HEK293 (cell line): ENCODE measurements at regions not wholly inside any gene's neighbourhood (a gene's known extent, or its start where the extent isn't known, plus 50 kb on each side); places are given as distances from the start of the nearest gene placed in this dataset.

Source experiments
- CTCF ChIA-PET: fragments of 350-600 bp; formaldehyde crosslinking; extraction: SDS; loops from one replicate; lab custom pipeline; 2021; ENCODE audit warnings: antibody characterized with exemption; lab: Yijun Ruan, JAX
- POLR2A ChIA-PET: fragments of 300-600 bp; formaldehyde crosslinking; extraction: SDS; loops from one replicate; lab custom pipeline; 2020; ENCODE audit warnings: antibody characterized with exemption, inconsistent platforms; lab: Yijun Ruan, JAX
- H3K27ac ChIP-seq: fragments of 200-500 bp; sonication (Bioruptor generic); 2 replicates; pipeline ENCODE4 v1.5.1; 2014; ENCODE audit warnings: low read depth, low read length, control low read depth, inconsistent platforms; ENCODE audit errors: extremely low read depth
- H3K36me3 ChIP-seq, 2 experiments: fragments of 200-500 bp in 1 of 2; sonication (Bioruptor generic) in 1 of 2; 1 replicate in 1 of 2; 2 replicates in 1 of 2; pipeline ENCODE4 v1.5.1; 2014 to 2017; ENCODE audit warnings: inconsistent platforms in 2 of 2, low read length in 2 of 2; ENCODE audit not compliant: control insufficient read depth in 2 of 2, insufficient read depth in 1 of 2
- H3K4me1 ChIP-seq: fragments of 200-500 bp; sonication (Bioruptor generic); 2 replicates; pipeline ENCODE4 v1.5.1; 2014; ENCODE audit warnings: mild to moderate bottlenecking, low read length, inconsistent platforms; ENCODE audit not compliant: control insufficient read depth, insufficient read depth
- H3K4me3 ChIP-seq: 2 replicates; pipeline ENCODE4 v1.5.1; 2011; ENCODE audit warnings: low read depth, mild to moderate bottlenecking, control low read depth, low read length, moderate library complexity
- H3K9me3 ChIP-seq: fragments of 200-500 bp; sonication (Bioruptor generic); 2 replicates; pipeline ENCODE4 v1.5.1; 2014; ENCODE audit warnings: low read depth, low read length, inconsistent platforms; ENCODE audit not compliant: control insufficient read depth, insufficient read depth
- GLI4 ChIP-seq: fragments of 450-650 bp; formaldehyde crosslinking; IDR thresholded peaks from 2 replicates; pipeline ENCODE4 v1.5.1; 2016; ENCODE audit warnings: missing biosample characterization, missing genetic modification characterization
- HOXA7 ChIP-seq: sonication (generic); formaldehyde crosslinking; IDR thresholded peaks from 2 replicates; pipeline ENCODE4 v1.8.1; 2022; ENCODE audit warnings: missing genetic modification reagents, borderline replicate concordance
- KLF8 ChIP-seq: fragments of 450-650 bp; formaldehyde crosslinking; IDR thresholded peaks from 2 replicates; pipeline ENCODE4 v1.5.1; 2016; ENCODE audit warnings: missing biosample characterization, missing genetic modification characterization
- PRDM1 ChIP-seq: fragments of 450-650 bp; formaldehyde crosslinking; IDR thresholded peaks from 2 replicates; pipeline ENCODE4; 2016; ENCODE audit warnings: missing biosample characterization, missing genetic modification characterization
- ZBTB20 ChIP-seq: fragments of 450-650 bp; formaldehyde crosslinking; IDR thresholded peaks from 2 replicates; pipeline ENCODE4 v1.5.1; 2016; ENCODE audit warnings: missing biosample characterization, missing genetic modification characterization
- ZNF16 ChIP-seq: fragments of 450-650 bp; formaldehyde crosslinking; IDR thresholded peaks from 2 replicates; pipeline ENCODE4 v1.5.1; 2016; ENCODE audit warnings: low read depth, missing biosample characterization, missing genetic modification characterization
- ZNF394 ChIP-seq: fragments of 450-650 bp; formaldehyde crosslinking; IDR thresholded peaks from 2 replicates; pipeline ENCODE4 v1.5.1; 2016; ENCODE audit warnings: missing biosample characterization, missing genetic modification characterization, mild to moderate bottlenecking, moderate library complexity, borderline replicate concordance
- ZNF433 ChIP-seq: fragments of 450-650 bp; formaldehyde crosslinking; IDR thresholded peaks from 2 replicates; pipeline ENCODE4 v1.5.1; 2016; ENCODE audit warnings: missing biosample characterization, missing genetic modification characterization, low read depth
- ZNF747 ChIP-seq: fragments of 450-650 bp; formaldehyde crosslinking; IDR thresholded peaks from 2 replicates; pipeline ENCODE4 v1.5.1; 2016; ENCODE audit warnings: missing biosample characterization, missing genetic modification characterization
- ZNF776 ChIP-seq: fragments of 450-650 bp; formaldehyde crosslinking; IDR thresholded peaks from 2 replicates; pipeline ENCODE4 v1.5.0; 2017; ENCODE audit warnings: missing biosample characterization, missing genetic modification characterization, borderline replicate concordance
- TF ChIP-seq, protein P1 (sequence below): fragments of 450-650 bp; formaldehyde crosslinking; IDR thresholded peaks from 2 replicates; pipeline ENCODE4 v1.5.1; 2016; ENCODE audit warnings: missing biosample characterization, missing genetic modification characterization, borderline replicate concordance
- TF ChIP-seq, protein P2 (sequence below): fragments of 450-650 bp; formaldehyde crosslinking; IDR thresholded peaks from 2 replicates; pipeline ENCODE4 v1.5.1; 2016; ENCODE audit warnings: missing biosample characterization, missing genetic modification characterization
- TF ChIP-seq, protein P3 (sequence below): fragments of 450-650 bp; formaldehyde crosslinking; IDR thresholded peaks from 2 replicates; pipeline ENCODE4 v1.5.1; 2016; ENCODE audit warnings: missing biosample characterization, missing genetic modification characterization
- TF ChIP-seq, protein P4 (sequence below): fragments of 450-650 bp; formaldehyde crosslinking; IDR thresholded peaks from 2 replicates; pipeline ENCODE4 v1.5.1; 2016; ENCODE audit warnings: missing biosample characterization, missing genetic modification characterization
- TF ChIP-seq, protein P5 (sequence below): IDR thresholded peaks from 2 replicates; pipeline ENCODE4 v1.6.1; 2011; ENCODE audit warnings: mild to moderate bottlenecking, low read depth, low read length, borderline replicate concordance

DNA sequence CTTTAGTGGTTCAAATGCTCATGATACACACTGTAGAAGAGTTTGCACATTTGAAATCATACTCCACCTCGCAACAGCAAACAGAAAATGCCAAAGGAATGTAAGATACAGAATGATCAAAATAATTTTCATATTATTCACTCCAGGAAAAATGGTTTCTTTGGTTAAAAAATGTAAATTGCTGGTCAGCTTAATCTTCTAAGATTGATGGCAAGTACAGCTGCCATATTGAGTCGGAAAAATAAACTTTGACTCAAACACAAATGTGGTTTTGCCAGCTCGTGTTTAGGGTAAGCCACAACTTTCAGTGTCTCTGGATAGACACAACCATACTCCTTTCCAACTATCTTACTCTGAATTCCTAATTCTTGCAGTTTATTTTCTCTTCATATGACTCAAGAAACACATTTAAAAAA, 154.9 kb upstream of the SMIM21 start:
- Histone ChIP-seq H3K4me3 (no peak overlapping the region), H3K27ac (no peak overlapping the region), H3K4me1 (no peaks in the 10 kb centered on the region), H3K9me3 (no peaks in the 10 kb centered on the region), H3K36me3 (no peaks in the 10 kb centered on the region)
- TF ChIP-seq ZNF776 (tag by site-specific recombination) (no peak), PRDM1 (tag by site-specific recombination) (no peak), ZNF747 (tag by site-specific recombination) (no peak), ZNF433 (tag by site-specific recombination) (no peak), KLF8 (tag by site-specific recombination) (no peak), ZNF394 (tag by site-specific recombination) (no peak), GLI4 (no peak), ZNF16 (tag by site-specific recombination) (no peak), HOXA7 (CRISPR knock-in tag) (no peak), ZBTB20 (tag by site-specific recombination) (no peak)
- TF ChIP-seq, protein P1, sequence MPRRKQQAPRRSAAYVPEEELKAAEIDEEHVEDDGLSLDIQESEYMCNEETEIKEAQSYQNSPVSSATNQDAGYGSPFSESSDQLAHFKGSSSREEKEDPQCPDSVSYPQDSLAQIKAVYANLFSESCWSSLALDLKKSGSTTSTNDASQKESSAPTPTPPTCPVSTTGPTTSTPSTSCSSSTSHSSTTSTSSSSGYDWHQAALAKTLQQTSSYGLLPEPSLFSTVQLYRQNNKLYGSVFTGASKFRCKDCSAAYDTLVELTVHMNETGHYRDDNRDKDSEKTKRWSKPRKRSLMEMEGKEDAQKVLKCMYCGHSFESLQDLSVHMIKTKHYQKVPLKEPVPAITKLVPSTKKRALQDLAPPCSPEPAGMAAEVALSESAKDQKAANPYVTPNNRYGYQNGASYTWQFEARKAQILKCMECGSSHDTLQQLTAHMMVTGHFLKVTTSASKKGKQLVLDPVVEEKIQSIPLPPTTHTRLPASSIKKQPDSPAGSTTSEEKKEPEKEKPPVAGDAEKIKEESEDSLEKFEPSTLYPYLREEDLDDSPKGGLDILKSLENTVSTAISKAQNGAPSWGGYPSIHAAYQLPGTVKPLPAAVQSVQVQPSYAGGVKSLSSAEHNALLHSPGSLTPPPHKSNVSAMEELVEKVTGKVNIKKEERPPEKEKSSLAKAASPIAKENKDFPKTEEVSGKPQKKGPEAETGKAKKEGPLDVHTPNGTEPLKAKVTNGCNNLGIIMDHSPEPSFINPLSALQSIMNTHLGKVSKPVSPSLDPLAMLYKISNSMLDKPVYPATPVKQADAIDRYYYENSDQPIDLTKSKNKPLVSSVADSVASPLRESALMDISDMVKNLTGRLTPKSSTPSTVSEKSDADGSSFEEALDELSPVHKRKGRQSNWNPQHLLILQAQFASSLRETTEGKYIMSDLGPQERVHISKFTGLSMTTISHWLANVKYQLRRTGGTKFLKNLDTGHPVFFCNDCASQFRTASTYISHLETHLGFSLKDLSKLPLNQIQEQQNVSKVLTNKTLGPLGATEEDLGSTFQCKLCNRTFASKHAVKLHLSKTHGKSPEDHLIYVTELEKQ (tag by site-specific recombination), result no peak
- TF ChIP-seq, protein P2, sequence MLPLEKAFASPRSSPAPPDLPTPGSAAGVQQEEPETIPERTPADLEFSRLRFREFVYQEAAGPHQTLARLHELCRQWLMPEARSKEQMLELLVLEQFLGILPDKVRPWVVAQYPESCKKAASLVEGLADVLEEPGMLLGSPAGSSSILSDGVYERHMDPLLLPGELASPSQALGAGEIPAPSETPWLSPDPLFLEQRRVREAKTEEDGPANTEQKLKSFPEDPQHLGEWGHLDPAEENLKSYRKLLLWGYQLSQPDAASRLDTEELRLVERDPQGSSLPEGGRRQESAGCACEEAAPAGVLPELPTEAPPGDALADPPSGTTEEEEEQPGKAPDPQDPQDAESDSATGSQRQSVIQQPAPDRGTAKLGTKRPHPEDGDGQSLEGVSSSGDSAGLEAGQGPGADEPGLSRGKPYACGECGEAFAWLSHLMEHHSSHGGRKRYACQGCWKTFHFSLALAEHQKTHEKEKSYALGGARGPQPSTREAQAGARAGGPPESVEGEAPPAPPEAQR (tag by site-specific recombination), result no peak
- TF ChIP-seq, protein P3, sequence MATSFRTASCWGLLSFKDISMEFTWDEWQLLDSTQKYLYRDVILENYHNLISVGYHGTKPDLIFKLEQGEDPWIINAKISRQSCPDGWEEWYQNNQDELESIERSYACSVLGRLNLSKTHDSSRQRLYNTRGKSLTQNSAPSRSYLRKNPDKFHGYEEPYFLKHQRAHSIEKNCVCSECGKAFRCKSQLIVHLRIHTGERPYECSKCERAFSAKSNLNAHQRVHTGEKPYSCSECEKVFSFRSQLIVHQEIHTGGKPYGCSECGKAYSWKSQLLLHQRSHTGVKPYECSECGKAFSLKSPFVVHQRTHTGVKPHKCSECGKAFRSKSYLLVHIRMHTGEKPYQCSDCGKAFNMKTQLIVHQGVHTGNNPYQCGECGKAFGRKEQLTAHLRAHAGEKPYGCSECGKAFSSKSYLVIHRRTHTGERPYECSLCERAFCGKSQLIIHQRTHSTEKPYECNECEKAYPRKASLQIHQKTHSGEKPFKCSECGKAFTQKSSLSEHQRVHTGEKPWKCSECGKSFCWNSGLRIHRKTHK (tag by site-specific recombination), result no peak
- TF ChIP-seq, protein P4, sequence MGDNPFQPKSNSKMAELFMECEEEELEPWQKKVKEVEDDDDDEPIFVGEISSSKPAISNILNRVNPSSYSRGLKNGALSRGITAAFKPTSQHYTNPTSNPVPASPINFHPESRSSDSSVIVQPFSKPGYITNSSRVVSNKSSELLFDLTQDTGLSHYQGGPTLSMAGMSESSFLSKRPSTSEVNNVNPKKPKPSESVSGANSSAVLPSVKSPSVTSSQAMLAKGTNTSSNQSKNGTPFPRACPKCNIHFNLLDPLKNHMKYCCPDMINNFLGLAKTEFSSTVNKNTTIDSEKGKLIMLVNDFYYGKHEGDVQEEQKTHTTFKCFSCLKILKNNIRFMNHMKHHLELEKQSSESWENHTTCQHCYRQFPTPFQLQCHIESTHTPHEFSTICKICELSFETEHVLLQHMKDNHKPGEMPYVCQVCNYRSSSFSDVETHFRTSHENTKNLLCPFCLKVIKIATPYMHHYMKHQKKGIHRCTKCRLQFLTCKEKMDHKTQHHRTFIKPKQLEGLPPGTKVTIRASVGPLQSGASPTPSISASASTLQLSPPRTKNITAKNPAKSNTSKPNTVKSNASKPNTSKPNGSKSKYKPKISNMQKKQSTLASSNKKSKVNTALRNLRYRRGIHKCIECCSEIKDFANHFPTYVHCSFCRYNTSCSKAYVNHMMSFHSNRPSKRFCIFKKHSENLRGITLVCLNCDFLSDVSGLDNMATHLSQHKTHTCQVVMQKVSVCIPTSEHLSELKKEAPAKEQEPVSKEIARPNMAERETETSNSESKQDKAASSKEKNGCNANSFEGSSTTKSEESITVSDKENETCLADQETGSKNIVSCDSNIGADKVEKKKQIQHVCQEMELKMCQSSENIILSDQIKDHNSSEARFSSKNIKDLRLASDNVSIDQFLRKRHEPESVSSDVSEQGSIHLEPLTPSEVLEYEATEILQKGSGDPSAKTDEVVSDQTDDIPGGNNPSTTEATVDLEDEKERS (tag by site-specific recombination), result no peak
- TF ChIP-seq, protein P5, sequence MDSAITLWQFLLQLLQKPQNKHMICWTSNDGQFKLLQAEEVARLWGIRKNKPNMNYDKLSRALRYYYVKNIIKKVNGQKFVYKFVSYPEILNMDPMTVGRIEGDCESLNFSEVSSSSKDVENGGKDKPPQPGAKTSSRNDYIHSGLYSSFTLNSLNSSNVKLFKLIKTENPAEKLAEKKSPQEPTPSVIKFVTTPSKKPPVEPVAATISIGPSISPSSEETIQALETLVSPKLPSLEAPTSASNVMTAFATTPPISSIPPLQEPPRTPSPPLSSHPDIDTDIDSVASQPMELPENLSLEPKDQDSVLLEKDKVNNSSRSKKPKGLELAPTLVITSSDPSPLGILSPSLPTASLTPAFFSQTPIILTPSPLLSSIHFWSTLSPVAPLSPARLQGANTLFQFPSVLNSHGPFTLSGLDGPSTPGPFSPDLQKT, result no peak
- ChIA-PET CTCF (interaction anchor here (0.6 kb wide), 1 partner anchor 253 kb away, joined by 3 read pairs; no protein-coding TSS in a partner anchor), POLR2A (no interaction called here)
